Middle frontal gyrus (tissue), 1 donor: ENCODE measurements at regions not wholly inside any gene's neighbourhood (a gene's known extent, or its start where the extent isn't known, plus 50 kb on each side); places are given as distances from the start of the nearest gene placed in this dataset.

Experiments used
- DNase-seq: peaks from one replicate; pipeline ENCODE4 v3.0.0-alpha.2; 2015; ENCODE audit warnings: low spot score; ENCODE audit errors: extremely low spot score

GRCh38 chr20:57023997-57024396 lies 242.4 kb downstream of the BMP7 start:
- no peak for DNase-seq

- no peak for DNase-seq
Measured at GRCh38 chr20:57024849-57025248, 241.6 kb downstream of the BMP7 start.

- no peak for DNase-seq
Measured at GRCh38 chr20:57025261-57025660, 241.2 kb downstream of the BMP7 start.

- no peak for DNase-seq
Measured at GRCh38 chr20:57025666-57026224, 240.7 kb downstream of the BMP7 start.

GRCh38 chr20:57027777-57028176 lies 238.7 kb downstream of the BMP7 start:
- DNase-seq: no peak

DNA sequence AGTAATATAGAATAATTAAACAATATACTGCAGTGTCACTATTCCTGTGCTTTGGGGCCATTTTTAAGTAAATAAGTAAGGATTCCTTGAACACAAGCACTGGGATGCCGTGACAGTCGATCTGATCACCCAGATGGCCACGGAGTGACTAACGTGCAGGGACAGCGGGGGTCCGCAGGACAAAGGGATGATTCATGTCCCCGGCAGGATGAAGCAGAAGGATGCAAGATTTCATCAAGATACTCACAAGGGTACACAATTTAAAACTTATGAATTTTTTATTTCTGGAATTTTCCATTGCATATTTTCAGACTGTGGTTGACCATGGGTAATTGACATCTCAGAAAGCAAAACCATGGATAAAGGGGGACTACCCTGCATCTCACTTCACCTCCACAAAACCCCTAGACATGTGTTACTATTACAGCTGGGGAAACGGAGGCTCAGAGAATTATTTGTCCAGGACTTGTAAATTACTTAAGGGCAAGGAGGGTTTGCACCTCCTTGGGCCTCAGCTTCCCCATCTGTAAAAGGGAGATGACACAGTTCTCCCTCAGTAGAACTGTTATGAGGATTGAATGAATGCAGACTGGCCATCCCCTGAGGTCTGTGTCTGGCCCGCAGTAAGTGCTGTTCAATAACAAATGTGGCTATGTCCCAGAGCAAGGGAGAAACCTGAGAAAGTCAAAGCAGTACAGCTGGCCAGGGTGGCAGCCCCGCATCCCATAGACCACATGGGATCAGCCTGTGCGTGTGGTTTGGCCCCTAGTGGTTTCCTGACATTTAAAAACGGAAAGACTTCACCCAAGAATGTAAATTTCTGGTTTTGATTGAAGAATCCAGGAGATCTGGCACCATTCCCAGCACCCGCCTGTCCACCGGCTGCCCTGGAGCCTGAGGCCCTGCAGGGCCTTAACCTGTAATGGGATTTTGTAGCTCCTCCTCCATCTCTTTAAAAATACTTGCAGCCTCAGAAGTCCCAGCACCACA lies 235.5 kb downstream of the BMP7 start:
- DNase-seq: no peak

- no peak for DNase-seq
Measured at GRCh38 chr20:57031867-57032355, 234.5 kb downstream of the BMP7 start.

DNA sequence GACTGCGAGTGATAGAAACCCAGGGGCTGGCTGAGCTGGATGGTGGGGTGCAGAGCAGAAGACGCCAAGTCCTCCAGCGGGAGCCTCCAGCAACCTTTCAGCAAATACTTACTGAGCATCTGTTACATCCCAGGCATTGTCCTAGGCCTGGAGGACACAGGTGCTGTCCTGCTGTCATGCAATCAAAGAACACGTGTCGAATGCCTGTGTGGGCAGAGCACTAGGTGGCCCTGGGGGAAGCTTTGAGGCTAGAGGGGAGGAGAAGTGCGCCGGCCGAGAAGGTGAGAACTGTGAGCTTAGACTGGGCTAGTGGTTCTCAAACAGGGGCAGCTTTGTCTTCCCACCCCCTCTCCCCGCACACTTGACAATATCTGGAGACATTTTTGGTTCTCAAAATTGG lies 233.6 kb downstream of the BMP7 start:
- no peak for DNase-seq

GRCh38 chr20:57034001-57034400 lies 232.4 kb downstream of the BMP7 start:
- no peak for DNase-seq

- no peak for DNase-seq
Measured at GRCh38 chr20:57037689-57038088, 228.8 kb downstream of the BMP7 start.

- no peak for DNase-seq
Measured at GRCh38 chr20:57038608-57039440, 227.6 kb downstream of the BMP7 start.

DNA sequence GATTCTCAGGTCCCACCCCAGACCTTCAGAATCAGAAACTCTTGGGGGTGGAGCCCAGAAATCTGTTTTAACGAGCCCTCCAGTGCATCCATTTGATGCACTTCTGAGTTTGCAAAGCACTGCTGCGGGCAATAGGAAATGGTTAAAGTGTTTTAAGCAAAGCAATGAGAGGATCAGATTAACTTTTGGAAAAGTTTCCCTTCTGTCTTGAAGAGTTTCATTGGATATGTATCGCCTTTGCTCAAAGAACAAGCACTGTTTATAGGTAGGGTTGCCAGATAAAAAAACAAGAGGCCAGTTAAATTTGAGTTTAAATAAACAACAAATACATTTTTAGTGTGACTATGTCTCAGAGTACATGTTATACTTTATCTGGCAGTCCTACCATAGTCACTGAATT lies 226.0 kb downstream of the BMP7 start:
- no peak for DNase-seq

GRCh38 chr20:57040924-57041323 lies 225.5 kb downstream of the BMP7 start:
- DNase-seq: no peak

GRCh38 chr20:57043091-57043490 lies 223.3 kb downstream of the BMP7 start:
- DNase-seq: no peak

- no peak for DNase-seq
Measured at GRCh38 chr20:57043669-57044268, 222.7 kb downstream of the BMP7 start.

DNA sequence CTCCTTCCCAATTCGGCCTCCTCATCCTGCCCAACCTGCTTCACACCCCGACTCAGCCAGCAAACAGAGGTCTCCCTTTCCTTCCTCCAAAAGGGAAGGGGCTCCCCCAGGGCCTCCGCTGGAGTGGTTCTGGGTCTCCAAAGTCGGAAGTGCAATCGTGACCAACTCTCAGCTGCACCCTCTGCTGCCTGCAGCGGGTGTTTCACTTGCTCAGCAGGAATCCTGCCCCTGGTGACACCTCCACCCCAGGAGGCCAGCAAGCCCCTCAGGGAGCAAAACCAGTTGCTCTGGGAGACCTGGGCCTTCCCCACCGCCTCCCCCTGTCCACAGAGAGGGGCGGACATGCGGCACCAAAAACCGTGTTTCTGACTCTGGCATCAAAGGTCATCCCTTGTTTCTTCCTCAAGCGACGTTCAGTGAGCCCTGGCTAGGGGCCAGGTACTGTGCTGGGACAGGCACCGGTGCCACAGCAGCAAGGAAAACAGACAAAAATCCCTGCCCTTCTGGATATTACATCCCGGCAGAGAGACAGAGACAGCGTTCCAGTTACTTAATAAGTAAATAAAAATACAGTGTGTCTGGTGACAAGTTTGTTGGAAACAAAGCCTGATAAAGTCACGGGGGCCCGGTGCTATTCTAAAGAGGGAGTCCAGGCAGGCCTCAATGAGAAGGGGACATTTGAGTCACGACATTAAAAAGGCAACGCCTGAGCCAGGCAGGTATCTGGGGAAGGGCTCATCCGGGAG lies 219.0 kb downstream of the BMP7 start:
- no peak for DNase-seq

DNA sequence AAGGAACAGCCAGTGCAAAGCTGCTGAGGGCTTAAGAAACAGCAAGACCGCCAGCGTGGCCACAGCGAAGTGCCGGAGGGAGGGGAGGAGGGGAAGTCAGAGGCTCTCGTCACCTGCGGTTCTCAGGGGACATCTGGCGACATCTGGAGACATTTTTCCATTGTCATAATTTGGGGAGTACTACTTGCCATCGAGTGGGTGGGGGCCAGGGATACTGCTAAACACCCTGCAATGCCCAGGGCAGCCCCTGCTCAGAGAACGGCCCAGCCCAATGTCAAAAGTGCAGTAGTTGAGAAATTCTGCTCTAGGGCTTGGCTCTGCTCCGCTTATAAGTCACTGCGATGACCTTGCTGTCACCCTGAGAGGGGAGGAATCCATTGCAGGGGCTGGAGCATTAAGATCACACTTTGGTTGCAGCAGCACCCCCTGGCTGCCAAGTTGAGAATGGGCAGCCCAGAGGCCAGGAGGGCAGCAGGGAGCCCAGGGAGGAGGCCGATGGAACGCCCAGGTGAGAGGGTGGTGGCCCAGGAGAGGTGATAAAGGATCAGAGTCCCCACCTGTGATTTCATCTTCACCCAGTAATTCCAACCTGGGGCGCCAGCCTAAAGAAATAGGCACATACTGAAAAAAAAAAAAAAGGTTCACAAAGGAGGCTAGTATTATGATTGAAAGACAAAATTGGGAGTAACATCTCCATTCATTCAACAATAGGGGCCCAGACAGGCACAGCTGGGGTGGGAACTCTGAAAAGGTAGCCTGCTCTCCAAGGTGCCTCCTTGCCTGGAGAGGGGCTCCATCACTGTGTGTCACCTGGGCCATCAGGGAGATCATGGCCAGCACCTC lies 218.2 kb downstream of the BMP7 start:
- DNase-seq: no peak

GRCh38 chr20:57049296-57049695 lies 217.1 kb downstream of the BMP7 start:
- no peak for DNase-seq

- no peak for DNase-seq
Measured at GRCh38 chr20:57051096-57051495, 215.3 kb downstream of the BMP7 start.

DNA sequence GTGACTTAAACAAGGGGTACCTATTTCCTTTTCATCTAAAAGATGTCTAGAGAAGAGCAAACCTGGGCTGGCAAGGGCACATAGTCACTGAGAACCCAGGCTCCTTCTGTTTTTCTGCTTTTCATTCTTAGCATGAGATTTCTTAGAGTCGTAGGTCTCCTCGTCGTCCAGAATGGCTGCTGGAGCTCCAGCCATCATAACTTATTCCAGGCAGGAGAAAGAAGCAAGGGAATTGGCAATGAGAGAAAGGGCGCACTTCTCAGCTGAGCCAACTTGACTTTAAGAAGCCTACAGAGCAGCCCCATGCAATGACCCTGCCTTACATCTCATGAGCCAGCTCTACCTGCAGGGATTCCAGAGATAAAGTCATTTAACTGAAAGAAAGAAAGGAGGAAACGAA lies 213.4 kb downstream of the BMP7 start:
- DNase-seq: no peak
